ENCODE measurements at regions not wholly inside any gene's neighbourhood (a gene's known extent, or its start where the extent isn't known, plus 50 kb on each side); places are given as distances from the start of the nearest gene placed in this dataset.
A peak's percentile ranks its signal among the peaks of the same experiment; 100 is the strongest.

DNA sequence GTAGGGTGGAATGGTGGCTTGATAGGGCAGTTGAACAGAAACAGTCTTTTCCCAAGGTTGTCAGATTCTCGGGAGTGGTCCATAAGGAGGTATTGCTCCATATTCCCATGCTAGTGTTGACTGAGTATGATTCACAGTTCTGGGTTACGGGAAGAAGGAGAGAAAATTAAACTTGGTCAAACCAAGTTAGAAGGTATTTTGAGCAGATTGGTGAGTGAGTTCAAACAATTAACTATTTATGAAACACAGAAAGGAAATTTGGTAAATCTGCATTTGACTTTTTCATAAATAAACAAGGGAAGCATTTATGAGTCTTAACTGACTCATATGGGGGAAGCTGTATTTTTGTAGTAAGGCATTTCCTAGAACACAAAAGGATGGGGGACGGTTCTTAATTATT, 2419.4 kb downstream of the PCDH9 start:
- Histone ChIP-seq H2AK9ac (replicated peaks; ENCODE audit: low read depth, low read length, poor library complexity) (no peak overlapping the region), H3K9me3 (ENCODE audit: control insufficient read depth, insufficient read depth, low read length) (no peaks in the 10 kb centered on the region; the same call in 1 of the 2 replicates), H3K79me1 (ENCODE audit: low read depth in 1 of 2, low read length in 2 of 2) (no peaks in the 10 kb centered on the region), H4K20me1 (ENCODE audit: insufficient read depth, low read length) (no peaks in the 10 kb centered on the region), H3K9me1 (ENCODE audit: insufficient read depth, low read length) (no peaks in the 10 kb centered on the region), H3K4me2 (ENCODE audit: low read depth, low read length) (no peak overlapping the region), H4K5ac (ENCODE audit: low read depth, low read length) (no peak overlapping the region), H3K9ac (ENCODE audit: low read depth, low read length) (no peak overlapping the region), H3K36me3 (ENCODE audit: control insufficient read depth, insufficient read depth, low read length) (no peaks in the 10 kb centered on the region), H3K4ac (ENCODE audit: low read depth, low read length) (no peak overlapping the region), H2AFZ (replicated peaks; ENCODE audit: low read length, poor library complexity) (no peak overlapping the region), H3K23ac (ENCODE audit: low read depth, low read length) (no peak overlapping the region), H4K8ac (ENCODE audit: low read depth in 2 of 2, low read length in 2 of 2) (no peak overlapping the region), H2BK5ac (ENCODE audit: low read depth, low read length, poor library complexity, severe bottlenecking) (no peak overlapping the region), H2BK120ac (ENCODE audit: low read depth, low read length) (0 out of 2 replicates have a peak overlapping the region, but pooled peaks have one; percentile 26), H3K27me3 (ENCODE audit: control insufficient read depth, insufficient read depth, low read length) (no peaks in the 10 kb centered on the region), H4K91ac (ENCODE audit: insufficient read depth, low read depth, low read length) (no peak overlapping the region), H3K4me1 (ENCODE audit: control insufficient read depth, insufficient read depth, low read length) (no peaks in the 10 kb centered on the region), H3K56ac (ENCODE audit: extremely low read depth, insufficient read depth, low read length) (no peak overlapping the region), H3K14ac (replicated peaks; ENCODE audit: low read depth, low read length) (peak overlapping the region; percentile 50; the same call in 1 of the 2 replicates), H3K27ac (ENCODE audit: insufficient read depth, low read length) (no peak overlapping the region), H2BK20ac (ENCODE audit: low read depth, low read length) (no peak overlapping the region), H2BK15ac (ENCODE audit: low read depth, low read length) (no peak overlapping the region), H3K4me3 (ENCODE audit: insufficient read depth, low read depth, low read length) (no peak overlapping the region), H2AK5ac (ENCODE audit: low read depth, low read length) (no peak overlapping the region), H3K18ac (ENCODE audit: low read depth, low read length) (no peak overlapping the region)
- CTCF ChIA-PET: no interaction called here
- 80% methylated on average over 1 of the region's 3 CpGs; no CpG with 5 or more reads in 1 of the 2 experiments for WGBS, 2 experiments (ENCODE audit: extremely low coverage in 2 of 2, insufficient read length in 1 of 2)
- DNase-seq: peak; percentile 29
- BruUV-seq (replicated peaks): no TSS peak
- POLR2A ChIA-PET (ENCODE audit: unreplicated experiment): no interaction called here
- dilution Hi-C loops (cut with HindIII; ENCODE audit: low sequenced_read_pairs, unreplicated experiment) (no loop called here), intact Hi-C loops (cut with micrococcal nuclease) (no loop called here), in situ Hi-C loops (cut with MboI; ENCODE audit: low sequenced_read_pairs) (no loop called here)
- ATAC-seq (ENCODE audit: low read depth): peak; percentile 40; the same call in 1 of the 2 replicates
- TF ChIP-seq CEBPB (IDR thresholded peaks at IDR 0.05; ENCODE audit: low read depth, low read length) (peak; percentile 57; the same call in 1 of the 2 replicates), MAZ (IDR thresholded peaks at IDR 0.05; ENCODE audit: borderline replicate concordance, low read depth, low read length) (no peak)
